LNCaP clone FGC (cell line): ENCODE measurements at regions not wholly inside any gene's neighbourhood (a gene's known extent, or its start where the extent isn't known, plus 50 kb on each side); places are given as distances from the start of the nearest gene placed in this dataset.

ENCODE experiments used
- DNase-seq: peaks from one replicate; pipeline ENCODE4 v3.0.0-alpha.2; 2011; ENCODE audit warnings: low read depth
- H3K4me3 ChIP-seq: 2 replicates; pipeline ENCODE4 v1.5.1; 2011; ENCODE audit warnings: mild to moderate bottlenecking, low read depth, low read length, control low read depth
- CTCF ChIP-seq: IDR thresholded peaks from 2 replicates; pipeline ENCODE4 v1.5.1; 2012; ENCODE audit warnings: mild to moderate bottlenecking; ENCODE audit not compliant: control insufficient read depth, insufficient read depth; ENCODE audit errors: extremely low read depth

GRCh38 chr15:39215015-39215414, 365.9 kb upstream of the THBS1 start:
- H3K4me3 ChIP-seq = no peak overlapping the region
- no peak for TF ChIP-seq CTCF
- no peak for DNase-seq

DNA sequence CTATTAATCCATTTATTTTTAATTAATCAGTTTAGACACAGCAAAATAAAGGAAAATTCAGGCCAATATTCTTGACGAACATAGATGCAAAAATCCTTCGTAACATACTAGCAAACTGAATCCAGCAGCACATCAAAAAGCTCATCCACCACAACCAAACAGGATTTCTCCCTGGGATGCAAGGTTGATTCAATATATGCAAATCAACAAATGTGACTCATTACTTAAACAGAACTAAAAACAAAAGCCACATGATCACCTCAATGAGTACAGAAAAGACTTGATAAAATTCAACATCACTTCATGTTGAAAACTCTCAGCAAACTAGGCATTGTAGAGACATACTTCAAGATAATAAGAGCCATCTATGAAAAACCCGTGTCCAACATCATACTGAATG, 364.1 kb upstream of the THBS1 start:
- no peak for DNase-seq
- no peak overlapping the region for H3K4me3 ChIP-seq
- TF ChIP-seq CTCF = no peak

- no peak for TF ChIP-seq CTCF
- no peak for DNase-seq
- H3K4me3 ChIP-seq = no peak overlapping the region
These were observed 361.3 kb upstream of the THBS1 start for GRCh38 chr15:39219608-39220007.

GRCh38 chr15:39226169-39226937, 354.5 kb upstream of the THBS1 start:
- DNase-seq = no peak
- no peak for TF ChIP-seq CTCF
- H3K4me3 ChIP-seq = no peak overlapping the region

DNA sequence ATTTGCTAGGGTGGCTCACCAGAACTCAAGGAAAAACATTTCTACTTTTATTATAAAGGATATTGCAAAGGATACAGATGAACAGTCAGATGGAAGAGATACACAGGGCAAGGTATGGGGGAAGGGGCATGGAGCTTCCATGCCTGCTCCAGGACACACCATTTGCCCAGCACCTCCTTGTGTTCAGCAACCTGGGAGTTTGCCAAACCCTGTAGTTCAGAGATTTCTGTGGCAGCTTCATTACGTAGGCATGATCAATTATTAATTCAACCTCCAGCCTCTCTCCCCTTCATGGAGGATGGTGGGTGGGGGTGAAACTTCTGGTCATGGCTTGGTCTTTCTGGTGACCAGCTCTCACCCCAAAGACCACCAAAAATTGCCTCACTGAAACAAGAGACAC, 353.9 kb upstream of the THBS1 start:
- DNase-seq = no peak
- H3K4me3 ChIP-seq = no peak overlapping the region
- no peak for TF ChIP-seq CTCF

- no peak for TF ChIP-seq CTCF
- DNase-seq = no peak
- H3K4me3 ChIP-seq = no peak overlapping the region
These were observed 352.0 kb upstream of the THBS1 start for GRCh38 chr15:39228889-39229288.

- no peak for TF ChIP-seq CTCF
- no peak overlapping the region for H3K4me3 ChIP-seq
- DNase-seq = no peak
These were observed 350.5 kb upstream of the THBS1 start for GRCh38 chr15:39230205-39230907.
